Common myeloid progenitor, CD34-positive (primary cell): ENCODE measurements at regions not wholly inside any gene's neighbourhood (a gene's known extent, or its start where the extent isn't known, plus 50 kb on each side); places are given as distances from the start of the nearest gene placed in this dataset.

ENCODE experiments used
- CTCF ChIA-PET: fragments of 350-600 bp; sonication (Branson Sonifier 250); formaldehyde crosslinking; loops from one replicate; lab custom pipeline; 2021; ENCODE audit warnings: antibody characterized with exemption; lab: Charles Lee
- POLR2A ChIA-PET: fragments of 350-600 bp; sonication (Branson Sonifier 250); formaldehyde crosslinking; loops from one replicate; lab custom pipeline; 2021; ENCODE audit warnings: antibody characterized with exemption; lab: Charles Lee
- DNase-seq, 3 donors: peaks; one replicate each; pipeline versions ENCODE4 v3.0.0 to v3.0.0-alpha.2; 2013
- H3K27ac ChIP-seq, 2 experiments: 1 replicate in 1 of 2; 2 replicates in 1 of 2; pipeline ENCODE4 v1.7.0; 2013; ENCODE audit warnings: inconsistent platforms in 2 of 2, low read length in 2 of 2, mild to moderate bottlenecking in 2 of 2, low read depth in 1 of 2, moderate library complexity in 1 of 2; ENCODE audit not compliant: severe bottlenecking in 2 of 2, insufficient read depth in 1 of 2, poor library complexity in 1 of 2
- H3K27me3 ChIP-seq, 5 experiments: replicated peaks in 2 of 5; 1 replicate in 3 of 5; 2 replicates in 2 of 5; pipeline versions ENCODE4 v1.6.1 to v1.7.0; 2013; ENCODE audit warnings: low read length in 4 of 5, mild to moderate bottlenecking in 2 of 5, moderate library complexity in 2 of 5, inconsistent platforms in 1 of 5; ENCODE audit not compliant: insufficient read depth in 5 of 5, control insufficient read depth in 4 of 5
- H3K36me3 ChIP-seq, 4 experiments: 1 replicate in 2 of 4; 2 replicates in 2 of 4; pipeline versions ENCODE4 v1.6.1 to v1.7.0; 2013; ENCODE audit warnings: low read length in 3 of 4, control low read depth in 1 of 4, mild to moderate bottlenecking in 1 of 4; ENCODE audit not compliant: control insufficient read depth in 4 of 4, insufficient read depth in 4 of 4
- H3K4me1 ChIP-seq, 4 experiments: 1 replicate in 3 of 4; 2 replicates in 1 of 4; pipeline versions ENCODE4 v1.6.1 to v1.7.1; 2013; ENCODE audit warnings: low read length in 3 of 4, mild to moderate bottlenecking in 3 of 4, control low read depth in 1 of 4, inconsistent platforms in 1 of 4, moderate library complexity in 1 of 4; ENCODE audit not compliant: control insufficient read depth in 4 of 4, insufficient read depth in 4 of 4; ENCODE audit errors: control extremely low read depth in 1 of 4
- H3K4me3 ChIP-seq, 7 experiments: 1 replicate in 4 of 7; 2 replicates in 3 of 7; pipeline versions ENCODE4 v1.5.1 to v1.7.0; 2013; ENCODE audit warnings: mild to moderate bottlenecking in 7 of 7, low read length in 6 of 7, moderate library complexity in 6 of 7, inconsistent platforms in 2 of 7, low read depth in 2 of 7, control low read depth in 1 of 7; ENCODE audit not compliant: insufficient read depth in 4 of 7, control insufficient read depth in 1 of 7; ENCODE audit errors: extremely low read depth in 1 of 7
- H3K9me3 ChIP-seq, 5 experiments: 1 replicate in 4 of 5; 2 replicates in 1 of 5; pipeline versions ENCODE4 v1.6.1 to v1.7.1; 2013; ENCODE audit warnings: low read length in 4 of 5, mild to moderate bottlenecking in 2 of 5, inconsistent platforms in 1 of 5, low read depth in 1 of 5, moderate library complexity in 1 of 5; ENCODE audit not compliant: control insufficient read depth in 4 of 5, insufficient read depth in 2 of 5; ENCODE audit errors: control extremely low read depth in 1 of 5
- WGBS: methylation state at CpG from one replicate; pipeline ENCODE4 v1.1.5; 2013; ENCODE audit not compliant: insufficient coverage; 5-methylcytosine and 5-hydroxymethylcytosine counted together

GRCh38 chr7:106606120-106606519, 54.8 kb downstream of the CCDC71L start:
- Histone ChIP-seq H3K36me3 (no peaks in the 10 kb centered on the region), H3K4me1 (peaks cover 0 to 5% (median 0%) of the 10 kb centered on the region in 4 experiments), H3K27ac (no peak overlapping the region), H3K9me3 (peaks cover 0 to 2% (median 0%) of the 10 kb centered on the region in 5 experiments), H3K27me3 (no peaks in the 10 kb centered on the region), H3K4me3 (no peak overlapping the region)
- no peak for DNase-seq
- ChIA-PET POLR2A (no interaction called here), CTCF (interaction anchor here (0.7 kb wide), 1 partner anchor 37 kb away, joined by 3 read pairs; no protein-coding TSS in a partner anchor)
- WGBS: 99% methylated on average over 4 of the region's 4 CpGs

GRCh38 chr7:106604971-106605370, 56.0 kb downstream of the CCDC71L start:
- WGBS: 100% methylated on average over 1 of the region's 3 CpGs
- Histone ChIP-seq H3K27me3 (no peaks in the 10 kb centered on the region), H3K9me3 (peaks cover 0 to 2% (median 0%) of the 10 kb centered on the region in 5 experiments), H3K36me3 (no peaks in the 10 kb centered on the region), H3K4me3 (no peak overlapping the region), H3K27ac (no peak overlapping the region), H3K4me1 (peaks cover 0 to 5% (median 0%) of the 10 kb centered on the region in 4 experiments)
- no peak for DNase-seq
- ChIA-PET CTCF (no interaction called here), POLR2A (no interaction called here)

GRCh38 chr7:106604303-106604924, 56.5 kb downstream of the CCDC71L start:
- H3K27ac ChIP-seq: no peak overlapping the region
- no peaks in the 10 kb centered on the region for H3K27me3 ChIP-seq
- peaks cover 0 to 2% (median 0%) of the 10 kb centered on the region in 5 experiments for H3K9me3 ChIP-seq
- H3K36me3 ChIP-seq: no peaks in the 10 kb centered on the region
- ChIA-PET CTCF (no interaction called here), POLR2A (no interaction called here)
- DNase-seq: peak in 2 of 3 donors; percentile 4 to 12
- WGBS: 83% methylated on average over 1 of the region's 1 CpG
- H3K4me1 ChIP-seq: peaks cover 0 to 5% (median under 1%) of the 10 kb centered on the region in 4 experiments
- H3K4me3 ChIP-seq: no peak overlapping the region

- ChIA-PET POLR2A (interaction anchor here (1.0 kb wide), 1 partner anchor 15 kb away, joined by 3 read pairs; no protein-coding TSS in a partner anchor), CTCF (no interaction called here)
- WGBS: 92% methylated on average over 2 of the region's 4 CpGs
- Histone ChIP-seq H3K27ac (no peak overlapping the region), H3K9me3 (peaks cover 0 to 2% (median 0%) of the 10 kb centered on the region in 5 experiments), H3K4me1 (peaks cover 0 to 10% (median 6%) of the 10 kb centered on the region in 4 experiments), H3K4me3 (no peak overlapping the region), H3K36me3 (no peaks in the 10 kb centered on the region), H3K27me3 (no peaks in the 10 kb centered on the region)
- DNase-seq: no peak
These were observed 57.6 kb downstream of the CCDC71L start for GRCh38 chr7:106603346-106603745.

GRCh38 chr7:106602062-106602461, 58.9 kb downstream of the CCDC71L start:
- Histone ChIP-seq H3K27me3 (no peaks in the 10 kb centered on the region), H3K9me3 (no peaks in the 10 kb centered on the region), H3K36me3 (no peaks in the 10 kb centered on the region), H3K4me3 (no peak overlapping the region), H3K27ac (no peak overlapping the region), H3K4me1 (peaks cover 0 to 10% (median 6%) of the 10 kb centered on the region in 4 experiments)
- 100% methylated on average over 1 of the region's 1 CpG for WGBS
- DNase-seq: no peak
- ChIA-PET POLR2A (no interaction called here), CTCF (no interaction called here)

GRCh38 chr7:106600569-106601373, 60.2 kb downstream of the CCDC71L start:
- ChIA-PET POLR2A (no interaction called here), CTCF (interaction anchor here (0.7 kb wide), 1 partner anchor 11 kb away, joined by 3 read pairs; no protein-coding TSS in a partner anchor)
- Histone ChIP-seq H3K36me3 (no peaks in the 10 kb centered on the region), H3K27me3 (no peaks in the 10 kb centered on the region), H3K4me3 (no peak overlapping the region), H3K27ac (no peak overlapping the region), H3K9me3 (no peaks in the 10 kb centered on the region), H3K4me1 (peaks cover 0 to 10% (median 6%) of the 10 kb centered on the region in 4 experiments)
- no peak for DNase-seq
- 83% methylated on average over 3 of the region's 3 CpGs for WGBS

- H3K36me3 ChIP-seq: no peaks in the 10 kb centered on the region
- POLR2A ChIA-PET: interaction anchor here (0.9 kb wide), 1 partner anchor 9 kb away, joined by 3 read pairs; no protein-coding TSS in a partner anchor
- peaks cover 0 to 6% (median 5%) of the 10 kb centered on the region in 4 experiments for H3K4me1 ChIP-seq
- no peak for DNase-seq
- CTCF ChIA-PET: interaction anchor here (0.8 to 2.6 kb wide), 7 partner anchors 55 to 137 kb away, joined by 3 to 9 read pairs (median 4); partner anchors contain the start of gene CCDC71L
- no peaks in the 10 kb centered on the region for H3K9me3 ChIP-seq
- WGBS: 73% methylated on average over 1 of the region's 3 CpGs
- H3K27ac ChIP-seq: no peak overlapping the region
- H3K4me3 ChIP-seq: peak overlapping the region in 1 of 7 experiments; percentile 52
- no peaks in the 10 kb centered on the region for H3K27me3 ChIP-seq
These were observed 61.6 kb downstream of the CCDC71L start for GRCh38 chr7:106599343-106599698.
